NCI-H1092 treated with DMSO at 0.1 percent for 48 hours (cell line): ENCODE measurements at regions not wholly inside any gene's neighbourhood (a gene's known extent, or its start where the extent isn't known, plus 50 kb on each side); places are given as distances from the start of the nearest gene placed in this dataset.

Experiments
- DNase-seq: peaks from one replicate; lab custom pipeline; 2025; lab: John Stamatoyannopoulos, UW

DNA sequence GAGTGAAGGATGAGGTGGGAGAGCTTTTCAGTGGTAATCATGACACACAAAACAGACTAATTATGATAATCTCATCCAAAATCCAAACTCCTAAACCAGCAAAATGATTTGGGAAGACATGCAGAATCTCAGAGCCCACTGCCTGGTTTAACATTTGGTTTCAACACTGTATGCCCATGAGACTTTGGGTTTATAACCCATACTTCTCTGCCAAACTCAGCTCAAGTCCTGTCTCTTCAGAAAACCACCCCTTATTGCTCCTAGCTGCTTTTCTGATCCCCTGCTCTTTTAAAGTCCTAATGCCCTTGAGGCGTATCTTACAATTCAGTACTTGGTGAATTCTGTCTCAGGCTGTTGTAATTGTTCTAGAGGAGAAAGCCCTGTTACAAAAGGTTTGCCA is 593.0 kb upstream of the ID2 start:
- no peak for DNase-seq

DNA sequence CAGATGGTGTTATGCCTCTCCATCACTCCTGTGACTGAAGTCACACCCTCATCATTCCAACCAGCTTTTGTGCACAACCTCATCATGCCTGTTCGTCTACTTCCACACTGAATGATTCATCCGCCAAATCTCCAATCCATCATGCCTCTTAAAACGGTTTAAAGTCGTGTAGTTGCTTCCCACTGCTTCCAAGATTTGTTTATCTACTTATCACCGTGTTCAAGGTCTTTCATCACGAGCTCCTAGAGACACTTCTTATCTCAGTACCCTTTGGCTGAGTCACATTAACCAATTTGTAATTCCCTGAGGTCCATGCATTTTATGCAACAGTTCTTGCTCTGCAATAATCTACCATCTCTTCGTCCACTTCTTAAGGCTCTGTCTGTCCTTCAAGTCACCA is 592.3 kb upstream of the ID2 start:
- no peak for DNase-seq

DNA sequence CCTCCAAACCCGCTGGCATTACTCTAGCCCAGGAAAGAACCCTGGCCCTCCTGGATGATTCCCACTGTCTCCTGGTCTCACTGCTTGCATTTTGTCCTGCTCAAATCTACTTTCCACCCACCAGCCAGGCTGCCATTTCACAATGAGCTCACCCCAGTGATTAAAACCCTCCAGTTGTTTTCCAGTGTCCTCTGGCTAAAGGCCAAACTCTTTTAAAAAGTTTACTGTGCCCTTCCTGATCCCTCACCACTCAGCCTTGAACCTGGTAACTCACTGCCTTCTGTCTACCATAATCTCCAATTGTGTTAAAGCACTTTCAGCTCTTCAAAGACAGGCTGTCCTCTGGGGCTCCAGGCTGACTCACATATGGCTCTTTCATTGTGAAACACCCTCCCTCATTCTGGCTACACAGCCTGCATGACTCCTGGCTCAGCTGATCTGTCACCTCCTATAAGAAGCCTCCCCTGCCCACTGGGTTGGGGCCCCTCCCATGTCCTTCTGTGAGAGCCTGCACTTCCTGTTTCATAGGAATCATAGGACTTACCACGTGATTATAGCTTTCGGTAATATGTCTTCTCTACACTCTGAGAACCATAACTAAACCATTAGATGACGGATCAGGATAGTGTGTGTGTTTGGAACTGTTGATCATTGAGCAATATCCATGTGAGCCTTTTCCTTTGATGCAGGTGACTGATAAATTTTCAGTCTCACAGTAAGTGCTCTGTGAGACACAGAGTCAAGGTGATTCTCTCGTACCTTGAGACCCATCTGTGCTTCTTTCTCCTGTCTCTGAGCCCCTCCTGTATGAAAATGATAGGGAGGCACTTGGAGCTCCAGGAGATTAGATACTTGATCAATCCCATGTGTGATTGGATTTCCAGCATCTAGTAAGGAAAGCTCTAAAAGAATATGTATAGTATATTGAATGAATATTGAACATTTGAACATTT is 590.8 kb upstream of the ID2 start:
- no peak for DNase-seq

DNA sequence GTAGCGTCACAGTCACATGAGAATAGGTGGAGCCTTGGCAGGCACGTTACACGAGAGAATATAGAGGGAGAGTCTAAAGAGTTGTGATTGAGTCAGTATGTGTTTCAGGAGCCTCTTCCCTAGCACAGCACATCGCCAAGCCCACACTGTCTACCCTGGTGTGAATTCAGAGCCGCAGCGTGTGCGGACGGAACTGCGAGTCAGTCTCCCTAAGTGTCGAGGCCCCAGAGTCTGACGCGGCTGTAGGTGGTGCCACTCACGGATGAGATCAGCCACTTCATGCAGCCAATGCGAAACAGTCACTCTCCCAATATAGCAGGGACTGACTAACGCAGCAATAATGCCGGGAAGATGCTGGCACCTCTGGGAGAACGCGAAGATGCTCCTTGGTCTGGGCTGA is 587.3 kb upstream of the ID2 start:
- DNase-seq: no peak

DNA sequence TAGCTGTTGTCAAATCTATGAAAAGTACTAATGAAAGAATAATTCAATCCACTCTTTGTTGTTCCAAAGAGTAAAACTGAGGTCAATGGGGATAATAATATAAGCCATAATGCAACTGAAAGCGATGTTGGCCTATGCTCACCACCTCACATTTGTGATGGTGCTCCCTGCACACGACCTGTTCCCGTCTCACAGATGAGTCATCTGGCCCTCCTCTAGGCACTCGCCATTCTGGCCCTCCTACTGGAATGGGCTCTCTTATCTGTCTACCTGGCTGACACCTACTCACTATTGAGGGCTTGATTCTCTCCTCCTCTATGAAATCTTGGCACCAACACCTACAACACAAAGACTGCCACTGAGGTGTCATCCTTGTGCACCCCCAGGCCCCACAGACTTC is 585.9 kb upstream of the ID2 start:
- no peak for DNase-seq

DNA sequence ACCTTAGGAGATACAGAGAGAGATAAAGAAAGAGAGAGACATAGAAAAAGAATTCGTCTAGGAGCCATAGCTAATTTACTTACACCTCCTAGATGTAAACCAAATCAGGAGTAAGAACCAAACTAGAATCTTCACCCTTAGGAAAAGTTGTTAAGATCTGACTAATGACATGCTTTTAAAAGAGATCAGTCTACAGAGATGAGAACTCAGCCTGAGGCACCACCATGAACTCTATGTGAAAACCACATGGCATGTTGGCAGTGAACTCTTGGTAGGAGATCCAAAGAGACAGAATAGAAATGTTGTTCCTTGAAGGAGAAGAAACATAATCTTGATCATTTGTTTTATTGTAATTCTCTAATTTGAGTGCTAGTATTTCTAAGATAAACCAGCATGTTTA is 585.4 kb upstream of the ID2 start:
- no peak for DNase-seq

DNA sequence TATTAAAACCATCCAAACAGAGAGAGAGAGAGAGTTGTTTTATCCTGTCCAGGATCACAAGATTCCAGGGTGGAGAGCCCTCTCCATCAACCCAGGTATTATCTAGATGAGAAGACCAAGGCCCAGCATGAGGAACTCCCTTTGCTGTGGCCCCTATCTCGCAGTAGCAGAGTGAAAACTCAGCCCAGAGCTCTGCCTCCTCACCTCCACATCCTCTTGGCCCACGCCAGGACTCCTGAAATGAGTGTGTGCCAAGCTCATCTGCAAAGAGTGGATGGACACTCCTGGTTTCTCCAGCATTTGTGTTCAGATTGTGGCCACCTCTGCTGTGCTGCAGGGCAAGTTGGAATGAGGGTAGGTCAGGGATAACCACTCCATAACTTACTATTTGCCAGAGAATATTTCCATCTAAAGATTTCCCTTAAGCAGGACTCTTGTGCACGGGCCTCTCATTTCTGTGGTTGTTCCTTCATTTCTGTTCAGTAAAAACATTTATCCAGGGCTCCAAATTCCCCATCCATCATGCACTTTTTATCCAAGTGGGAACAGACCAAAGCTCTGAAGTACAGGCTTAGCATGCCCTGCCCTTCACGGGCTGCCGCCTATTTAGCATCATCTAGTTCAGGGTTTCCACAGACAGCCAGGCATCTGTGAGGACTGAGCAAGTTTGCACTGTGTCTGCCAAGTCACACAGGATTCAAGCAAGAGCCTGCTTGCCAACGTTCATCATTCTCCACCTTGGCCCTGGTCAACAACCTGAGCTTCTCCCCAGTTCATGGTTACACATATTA is 583.2 kb upstream of the ID2 start:
- no peak for DNase-seq

DNA sequence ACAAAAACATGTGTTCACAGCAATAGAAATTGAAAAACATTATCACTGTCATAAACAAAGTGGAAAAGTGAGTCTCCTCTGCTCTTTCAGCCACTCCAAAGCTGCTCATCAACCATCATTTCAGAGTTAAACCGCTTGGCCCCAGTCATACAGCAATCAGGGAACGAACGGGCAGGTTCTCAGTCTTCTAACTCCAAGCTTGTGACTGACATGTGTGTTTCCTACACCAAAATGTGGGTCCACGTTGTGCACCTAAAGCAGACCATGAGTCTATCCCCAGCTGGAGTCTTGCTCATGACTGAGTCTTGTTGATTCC is 582.6 kb upstream of the ID2 start:
- no peak for DNase-seq

DNA sequence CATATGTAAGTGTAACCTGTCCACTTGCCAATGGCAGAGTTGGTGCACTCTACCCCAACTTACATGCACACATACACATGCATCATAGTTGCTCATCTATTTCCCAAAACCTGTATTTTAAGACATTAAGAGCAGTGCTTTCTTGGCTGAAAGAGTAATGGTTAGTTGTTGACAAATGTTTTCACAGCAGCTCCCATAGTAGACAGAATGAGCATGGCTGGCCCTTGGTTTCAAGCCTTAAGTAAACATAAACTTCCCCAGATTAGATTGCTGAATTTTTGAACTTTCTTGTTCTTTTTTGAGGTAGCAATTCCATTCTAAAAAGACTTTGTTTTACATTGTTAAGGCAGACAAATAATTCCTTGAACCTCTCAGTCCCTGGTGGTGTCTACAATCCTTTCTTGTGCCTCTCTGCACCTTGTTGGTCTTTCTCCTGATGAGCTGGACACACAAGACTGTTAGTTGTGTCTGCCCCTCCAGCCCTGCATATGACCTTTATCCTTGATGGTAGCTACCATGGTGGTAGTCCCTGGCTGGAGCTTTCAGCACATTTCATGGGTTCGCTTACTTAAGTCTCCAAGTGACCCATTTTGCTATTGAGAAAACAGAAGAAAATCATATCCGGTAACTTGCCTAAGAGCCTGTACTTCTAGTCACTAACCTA is 580.1 kb upstream of the ID2 start:
- no peak for DNase-seq

DNA sequence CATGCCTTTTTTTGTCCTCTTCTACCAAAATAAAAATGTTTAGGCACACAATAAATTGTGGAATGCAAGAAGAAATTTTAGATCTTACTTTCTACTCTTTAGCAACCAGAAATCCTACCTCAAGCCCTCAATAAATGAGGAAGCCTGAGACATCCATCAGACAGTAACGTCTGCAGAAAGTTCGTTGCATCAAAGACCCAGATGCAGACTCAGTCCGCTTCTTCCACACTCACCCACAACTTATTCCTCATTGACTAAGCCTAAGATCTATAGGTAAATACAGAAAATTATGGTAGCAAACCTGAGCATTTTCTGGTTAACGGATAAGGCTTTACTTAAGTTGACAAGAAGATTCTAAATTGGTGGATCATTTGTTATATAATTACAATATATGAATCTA is 579.4 kb upstream of the ID2 start:
- DNase-seq: no peak

DNA sequence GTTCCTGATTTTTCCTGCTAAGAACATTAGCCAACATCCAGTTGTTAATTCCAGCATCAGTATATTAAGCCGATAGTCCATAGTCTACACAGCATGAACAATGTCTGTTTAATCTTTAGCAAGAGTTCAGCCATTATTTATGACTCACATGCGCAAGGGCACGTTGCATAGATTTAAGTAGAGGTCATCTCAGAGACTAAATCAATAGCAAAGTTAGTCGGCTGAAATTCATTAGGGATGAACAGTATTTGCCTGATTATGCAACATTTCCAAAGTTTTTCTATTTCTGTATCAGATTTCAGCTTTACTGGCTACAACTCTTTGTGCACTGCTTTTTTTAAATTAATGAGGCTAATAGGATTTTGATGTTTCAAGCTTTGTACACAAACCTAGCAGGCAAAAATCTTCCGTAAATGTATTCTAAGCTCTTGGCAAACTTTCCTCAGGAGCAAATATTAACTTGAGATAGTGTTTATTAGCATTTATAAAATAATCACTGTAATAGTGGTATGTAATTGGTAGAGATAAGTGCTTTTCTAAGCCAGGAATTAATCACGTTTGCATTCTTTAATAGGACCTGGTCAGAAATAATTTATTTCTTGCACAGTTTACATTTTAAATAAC is 578.7 kb upstream of the ID2 start:
- no peak for DNase-seq

DNA sequence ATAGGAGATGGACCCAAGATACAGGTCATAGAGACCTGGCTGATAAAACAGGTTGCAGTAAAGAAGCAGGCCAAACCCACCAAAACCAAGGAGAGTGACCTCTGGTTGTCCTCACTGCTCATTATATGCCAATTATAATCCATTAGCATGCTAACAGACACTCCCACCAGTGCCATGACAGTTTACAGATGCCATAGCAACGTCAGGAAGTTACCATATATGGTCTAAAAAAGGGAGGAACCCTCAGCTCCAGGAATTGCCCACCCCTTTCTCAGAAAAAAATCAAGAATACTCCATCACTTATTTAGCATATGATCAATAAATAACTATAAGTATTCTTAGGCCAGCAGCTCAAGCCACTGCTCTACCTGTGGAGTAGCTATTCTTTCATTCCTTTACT is 574.7 kb upstream of the ID2 start:
- DNase-seq: no peak

DNA sequence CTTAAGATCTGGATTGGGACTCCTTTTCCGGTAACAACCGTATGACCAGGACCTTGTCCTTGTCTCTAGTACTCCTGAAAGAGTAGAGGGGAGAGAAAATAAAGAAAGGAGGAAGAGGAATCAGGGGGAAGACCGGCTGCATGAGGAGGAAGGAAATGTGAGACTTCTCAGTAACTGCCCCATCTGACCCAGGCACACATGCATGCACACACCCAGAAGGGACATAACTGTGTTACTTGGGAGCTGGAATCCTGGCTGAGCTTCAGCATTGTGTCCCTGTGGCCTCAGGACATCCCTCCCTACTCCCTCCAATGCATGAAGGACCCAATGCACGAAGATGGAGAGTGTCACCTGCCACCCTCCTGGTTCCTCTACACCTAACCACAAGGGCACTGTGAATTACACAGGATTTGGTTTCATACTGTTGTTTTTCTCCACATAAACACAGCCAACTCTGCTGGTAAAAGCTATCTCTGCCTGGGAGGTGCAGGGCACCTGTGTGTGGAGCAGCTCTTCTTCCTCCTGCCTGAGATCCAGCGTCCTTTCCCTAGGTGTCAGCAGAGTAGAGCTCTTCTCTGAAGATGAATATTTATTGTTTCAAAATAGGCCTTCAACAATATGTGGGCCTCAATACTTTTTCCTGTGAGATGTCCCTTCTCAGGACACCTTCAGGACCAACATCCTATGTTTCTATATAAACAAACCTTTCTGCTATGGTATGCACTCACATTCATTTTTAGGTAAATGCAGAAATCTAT is 574.1 kb upstream of the ID2 start:
- DNase-seq: no peak

DNA sequence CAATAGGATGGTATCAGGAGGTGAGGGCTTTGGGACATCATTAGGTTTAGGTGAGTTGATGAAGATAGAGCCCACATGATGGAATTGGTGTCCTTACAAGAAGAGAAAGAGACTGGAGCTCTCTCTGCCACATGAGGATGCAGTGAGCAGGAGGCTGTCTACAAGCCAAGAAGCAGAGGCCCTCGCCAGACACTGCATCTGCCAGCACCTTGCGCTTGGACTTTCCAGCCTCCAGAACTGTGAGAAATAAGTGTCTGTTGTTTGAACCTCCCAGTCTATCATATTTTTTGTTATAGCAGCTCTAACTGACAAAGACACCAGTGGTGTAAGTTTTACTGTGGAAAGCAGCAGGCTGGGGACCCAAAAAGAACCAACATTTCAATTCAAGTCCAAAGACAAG is 571.1 kb upstream of the ID2 start:
- no peak for DNase-seq

DNA sequence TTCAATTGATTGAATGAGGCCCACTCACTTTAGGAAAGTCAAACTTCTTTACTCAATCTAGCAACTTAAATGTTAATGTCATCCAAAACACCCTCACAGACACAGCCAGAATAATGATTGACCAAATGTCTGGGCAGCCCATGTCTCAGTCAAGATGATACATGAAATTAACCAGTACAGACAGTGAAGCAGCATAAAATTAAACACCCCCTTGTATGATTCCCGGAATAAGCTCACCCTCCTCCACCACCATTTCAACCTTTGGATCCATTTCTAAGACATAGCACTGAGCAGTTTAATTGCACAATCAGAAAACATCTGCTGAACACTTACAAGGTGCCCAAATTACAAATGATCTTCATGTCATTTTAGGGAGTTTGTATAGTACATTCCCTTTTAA is 570.7 kb upstream of the ID2 start:
- DNase-seq: no peak

DNA sequence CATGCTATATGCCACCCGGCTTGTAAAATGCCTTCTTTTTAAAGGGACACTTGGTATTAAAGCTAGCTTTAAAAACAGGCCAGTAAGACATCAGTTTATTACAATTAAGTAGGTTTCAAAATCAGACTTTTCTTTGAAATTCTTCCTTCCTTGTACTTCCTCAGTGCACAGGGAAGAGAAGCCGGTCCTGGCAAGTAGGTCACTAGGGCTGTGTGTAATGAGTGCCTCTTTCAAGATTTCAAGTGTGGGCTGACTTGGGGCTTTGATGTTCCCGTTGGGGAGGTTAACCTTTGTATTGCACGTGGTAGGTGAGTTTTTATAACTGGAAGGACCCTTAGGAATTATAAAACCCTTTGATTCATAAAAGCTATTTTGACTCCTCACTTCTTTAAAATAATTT is 566.4 kb upstream of the ID2 start:
- no peak for DNase-seq

DNA sequence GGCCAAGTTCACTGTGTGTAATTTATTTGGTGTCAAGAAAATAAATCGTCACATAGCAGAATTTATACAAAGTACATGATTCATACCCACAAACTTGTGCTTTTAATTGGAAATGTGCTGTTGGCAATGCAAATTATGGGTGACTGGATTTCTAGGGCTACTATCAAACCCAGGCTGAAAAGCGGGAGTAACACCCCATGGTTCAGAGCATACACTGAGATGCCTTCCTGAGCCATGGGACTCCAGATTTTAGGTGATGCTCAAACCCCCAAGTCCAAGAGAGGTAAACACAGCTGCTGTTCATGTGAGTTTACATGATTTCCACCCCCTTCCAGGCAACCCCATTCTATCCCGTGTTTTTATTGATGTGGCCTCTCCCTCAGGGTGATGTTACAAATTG is 565.9 kb upstream of the ID2 start:
- DNase-seq: no peak

DNA sequence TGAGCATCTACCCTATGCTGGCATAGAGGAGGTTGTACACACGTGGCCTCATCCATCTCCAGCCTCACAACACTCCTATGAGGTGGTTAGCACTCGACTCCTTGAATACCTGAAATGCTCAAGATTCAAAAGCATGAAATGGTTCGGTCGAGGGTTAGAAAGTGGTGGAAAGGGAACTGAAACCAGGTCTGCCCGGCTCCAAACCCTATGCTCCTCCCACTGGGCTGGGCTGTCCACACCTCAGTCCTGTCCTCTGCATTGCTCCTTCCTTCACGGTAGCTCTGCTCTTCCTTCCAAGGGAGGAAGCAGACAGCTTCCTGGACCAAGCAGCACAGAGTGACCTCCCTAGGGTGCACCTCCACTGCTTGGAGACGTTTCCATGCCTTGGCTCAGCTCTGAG is 565.2 kb upstream of the ID2 start:
- DNase-seq: no peak

DNA sequence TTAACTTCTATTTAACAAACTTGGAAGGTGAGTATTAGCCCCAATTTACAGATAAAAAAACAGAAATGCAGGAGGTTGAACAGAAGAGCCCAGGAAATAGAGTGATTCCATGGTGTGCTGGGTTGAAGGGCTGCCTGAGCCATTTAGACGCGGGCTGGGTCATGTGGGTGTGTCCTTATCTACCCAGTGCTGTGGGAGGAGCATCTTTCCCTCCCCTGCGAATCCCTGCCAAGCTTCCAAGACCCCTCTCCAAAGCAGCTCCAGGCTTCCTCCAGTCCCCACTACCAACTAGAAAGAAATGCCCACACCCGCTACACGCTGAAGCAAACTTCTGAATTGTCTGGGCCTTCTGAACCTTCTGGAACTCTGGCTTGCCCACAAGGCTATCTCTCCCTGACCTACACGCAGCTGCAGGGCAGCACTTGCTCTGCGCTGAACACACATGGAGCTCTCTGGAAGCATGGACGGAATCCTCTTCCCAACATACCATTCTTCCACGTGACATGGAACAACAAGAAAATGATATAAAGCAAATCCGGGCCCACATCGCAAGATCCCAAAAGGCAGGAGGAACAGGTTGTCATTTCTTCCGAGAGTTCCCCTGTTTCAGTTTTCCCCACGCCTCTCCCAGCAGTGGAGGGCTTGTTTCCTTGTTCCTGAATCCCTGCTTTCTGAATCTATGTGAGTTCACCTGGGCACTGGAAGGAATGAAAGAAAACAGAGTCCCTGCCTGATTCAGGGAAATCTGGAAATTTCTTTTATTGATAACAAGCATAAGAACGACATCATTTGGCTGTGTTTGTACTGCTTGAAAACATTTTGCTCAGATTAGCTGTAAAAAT is 562.7 kb upstream of the ID2 start:
- no peak for DNase-seq

DNA sequence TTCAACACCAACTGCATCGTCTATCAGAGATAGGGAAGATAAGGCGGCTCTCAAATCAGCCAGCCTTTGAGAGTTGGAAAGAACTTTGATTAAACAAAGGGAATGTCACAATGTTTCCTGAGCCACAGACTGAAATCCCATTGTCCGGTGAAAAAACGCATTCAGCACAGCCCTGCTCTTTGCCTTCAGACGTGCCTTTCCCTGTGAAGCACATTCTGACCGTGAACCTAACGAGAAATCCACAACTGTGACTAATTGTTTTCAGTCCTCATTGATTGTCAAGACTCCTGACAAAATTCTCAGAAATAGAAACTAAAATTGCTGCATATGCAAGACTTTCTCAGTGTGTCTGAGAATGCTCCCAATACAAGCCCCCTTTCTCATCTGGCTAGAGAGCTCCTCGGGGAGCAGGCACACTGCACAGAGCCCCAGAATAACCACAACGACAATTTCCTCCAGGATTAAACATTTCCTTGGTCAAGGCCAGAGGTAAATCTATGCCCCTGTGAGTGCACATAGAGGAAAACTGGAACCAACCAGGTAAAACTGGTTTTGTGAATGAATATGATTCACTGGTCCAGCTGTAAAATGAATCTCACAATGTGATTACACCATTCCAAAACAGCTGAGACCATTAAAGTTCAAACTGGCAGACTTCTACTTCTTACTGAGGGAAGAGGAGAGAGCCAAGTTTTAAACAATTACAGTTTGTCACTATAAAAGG is 561.9 kb upstream of the ID2 start:
- no peak for DNase-seq
